HepG2 (cell line): ENCODE measurements at regions not wholly inside any gene's neighbourhood (a gene's known extent, or its start where the extent isn't known, plus 50 kb on each side); places are given as distances from the start of the nearest gene placed in this dataset.

Experiments
- ATAC-seq: fragments of 200-7000 bp; cut with Tn5 transposase; 3 replicates; pipeline ENCODE4 v1.9.1; 2020; ENCODE audit warnings: mild to moderate bottlenecking, moderate library complexity
- BruUV-seq: library from RNA; stranded (reverse); fragments of 400-500 nt; replicated peaks from 2 replicates; lab custom pipeline; 2021; lab: Mats Ljungman, UMichigan
- CTCF ChIA-PET: fragments of 300-600 bp; formaldehyde crosslinking; extraction: SDS; loops from one replicate; lab custom pipeline; 2021; ENCODE audit warnings: low total read pairs, inconsistent platforms, low intra/inter-chr PET ratio; lab: Yijun Ruan, JAX
- POLR2A ChIA-PET: fragments of 350-600 bp; sonication (Branson Sonifier 250); formaldehyde crosslinking; loops from one replicate; lab custom pipeline; 2020; ENCODE audit warnings: antibody characterized with exemption, inconsistent platforms; lab: Yijun Ruan, JAX
- DNase-seq: peaks from one replicate; pipeline ENCODE4 v3.0.0-alpha.2; 2015; ENCODE audit warnings: low spot score
- FAIRE-seq: peaks from 3 replicates; lab custom pipeline; 2011; peaks lifted over from hg19 to GRCh38; lab: Jason Lieb, UNC
- H2AFZ ChIP-seq: one replicate; pipeline ENCODE4 v1.6.1; 2011; ENCODE audit warnings: low read length, inconsistent platforms
- H3K27ac ChIP-seq: fragments of 300-600 bp; 3 replicates; pipeline ENCODE4 v1.8.0; 2011; ENCODE audit warnings: mixed run types, mild to moderate bottlenecking, mixed read lengths, low read length, inconsistent platforms; ENCODE audit not compliant: insufficient read depth; ENCODE audit errors: extremely low read length
- H3K27me3 ChIP-seq, 2 experiments: fragments of 200-600 bp in 1 of 2; 2 replicates in 1 of 2; 3 replicates in 1 of 2; pipeline versions ENCODE4 v1.6.0 to v1.8.0; 2011; ENCODE audit warnings: low read length in 2 of 2, mild to moderate bottlenecking in 2 of 2, moderate library complexity in 2 of 2, inconsistent platforms in 1 of 2; ENCODE audit not compliant: insufficient read depth in 2 of 2, control insufficient read depth in 1 of 2
- H3K36me3 ChIP-seq, 2 experiments: fragments of 200-600 bp in 1 of 2; replicated peaks in 1 of 2; 2 replicates in 1 of 2; 3 replicates in 1 of 2; pipeline versions ENCODE4 v1.5.1 to v1.8.0; 2011; ENCODE audit warnings: low read length in 2 of 2, inconsistent platforms in 1 of 2; ENCODE audit not compliant: insufficient read depth in 2 of 2, control insufficient read depth in 1 of 2
- H3K4me1 ChIP-seq: 2 replicates; pipeline ENCODE4 v1.5.1; 2012; ENCODE audit warnings: low read length, inconsistent platforms; ENCODE audit not compliant: insufficient read depth
- H3K4me2 ChIP-seq: 2 replicates; pipeline ENCODE4 v1.6.0; 2011; ENCODE audit warnings: low read depth, low read length, inconsistent platforms
- H3K4me3 ChIP-seq, 3 experiments: fragments of 200-600 bp in 1 of 3; sonication (generic), shearing (Covaris generic) in 1 of 3; replicated peaks in 1 of 3; 2 replicates each; pipeline ENCODE4 v1.5.1; 2011 to 2016; ENCODE audit warnings: low read length in 3 of 3, inconsistent platforms in 2 of 3, low read depth in 2 of 3, mild to moderate bottlenecking in 2 of 3, control low read depth in 1 of 3, mixed read lengths in 1 of 3; ENCODE audit not compliant: insufficient read depth in 1 of 3
- H3K79me2 ChIP-seq: one replicate; pipeline ENCODE4 v1.6.1; 2011; ENCODE audit warnings: low read length, inconsistent platforms; ENCODE audit not compliant: insufficient read depth
- H3K9ac ChIP-seq: 2 replicates; pipeline ENCODE4 v1.6.0; 2011; ENCODE audit warnings: mild to moderate bottlenecking, low read depth, low read length, inconsistent platforms; ENCODE audit not compliant: insufficient read depth
- H3K9me3 ChIP-seq: 2 replicates; pipeline ENCODE4 v1.5.1; 2012; ENCODE audit warnings: mild to moderate bottlenecking, low read length
- H4K20me1 ChIP-seq: 2 replicates; pipeline ENCODE4 v1.6.0; 2011; ENCODE audit warnings: inconsistent platforms, mild to moderate bottlenecking, low read length, moderate library complexity; ENCODE audit not compliant: insufficient read depth
- EP300 ChIP-seq, 3 experiments: sonication (generic) in 1 of 3; formaldehyde crosslinking in 1 of 3; IDR thresholded peaks; 2 replicates each; pipeline versions ENCODE4 v1.5.1 to v1.6.1; 2011 to 2020; ENCODE audit warnings: low read depth in 2 of 3, low read length in 2 of 3, borderline replicate concordance in 1 of 3, improper control_type of control experiment in 1 of 3, mild to moderate bottlenecking in 1 of 3, missing genetic modification reagents in 1 of 3, moderate library complexity in 1 of 3
- GATA4 ChIP-seq: sonication (generic); IDR thresholded peaks from 2 replicates; pipeline ENCODE4 v1.6.1; 2016; ENCODE audit warnings: antibody characterized with exemption, low read depth, borderline replicate concordance
- GATAD2A ChIP-seq: IDR thresholded peaks from 2 replicates; pipeline ENCODE4 v1.6.1; 2016
- IRF2 ChIP-seq: IDR thresholded peaks from 2 replicates; pipeline ENCODE4 v1.6.1; 2018; ENCODE audit warnings: missing genetic modification reagents, missing compliant biosample characterization
- NFKBIZ ChIP-seq: IDR thresholded peaks from 2 replicates; pipeline ENCODE4 v1.6.1; 2018; ENCODE audit warnings: missing genetic modification reagents, missing compliant biosample characterization
- RBFOX2 ChIP-seq: fragments of 200-400 bp; formaldehyde crosslinking; IDR thresholded peaks from 2 replicates; pipeline ENCODE4 v1.6.1; 2017; ENCODE audit warnings: low read depth, mild to moderate bottlenecking, low read length
- SOX13 ChIP-seq, 3 experiments: fragments of 450-650 bp in 1 of 3; sonication (generic) in 1 of 3; formaldehyde crosslinking in 1 of 3; IDR thresholded peaks in 2 of 3; conservative IDR thresholded peaks in 1 of 3; 2 replicates each; pipeline versions ENCODE4 v1.5.0 to v1.6.1; 2016 to 2020; ENCODE audit warnings: antibody characterized with exemption in 1 of 3, mild to moderate bottlenecking in 1 of 3, missing compliant biosample characterization in 1 of 3, missing genetic modification reagents in 1 of 3, moderate library complexity in 1 of 3
- SOX5 ChIP-seq: IDR thresholded peaks from 2 replicates; pipeline ENCODE4 v1.6.1; 2016; ENCODE audit warnings: borderline replicate concordance
- ZNF883 ChIP-seq: sonication (generic); formaldehyde crosslinking; IDR thresholded peaks from 2 replicates; pipeline ENCODE4 v1.5.1; 2020; ENCODE audit warnings: mild to moderate bottlenecking, missing genetic modification reagents; ENCODE audit errors: not compliant biosample characterization
- in situ Hi-C: cut with HindIII; loops from 2 replicates; pipeline ENCODE4 v1.10.0; 2017; ENCODE audit warnings: low pct_unique_long_range_greater_than_20kb; ENCODE audit not compliant: extremely low pct_ligation_motif_present
- intact Hi-C: fragments of 100-400 bp; cut with micrococcal nuclease; formaldehyde crosslinking; loops from one replicate; pipeline ENCODE4 v1.10.0; 2022; ENCODE audit not compliant: unreplicated experiment
- TF ChIP-seq, protein P1 (sequence below): IDR thresholded peaks from 2 replicates; pipeline ENCODE4 v1.6.1; 2012; ENCODE audit warnings: inconsistent platforms
- TF ChIP-seq, protein P2 (sequence below): sonication (generic); formaldehyde crosslinking; IDR thresholded peaks from 2 replicates; pipeline ENCODE4 v1.4.0; 2020; ENCODE audit warnings: missing genetic modification reagents

DNA sequence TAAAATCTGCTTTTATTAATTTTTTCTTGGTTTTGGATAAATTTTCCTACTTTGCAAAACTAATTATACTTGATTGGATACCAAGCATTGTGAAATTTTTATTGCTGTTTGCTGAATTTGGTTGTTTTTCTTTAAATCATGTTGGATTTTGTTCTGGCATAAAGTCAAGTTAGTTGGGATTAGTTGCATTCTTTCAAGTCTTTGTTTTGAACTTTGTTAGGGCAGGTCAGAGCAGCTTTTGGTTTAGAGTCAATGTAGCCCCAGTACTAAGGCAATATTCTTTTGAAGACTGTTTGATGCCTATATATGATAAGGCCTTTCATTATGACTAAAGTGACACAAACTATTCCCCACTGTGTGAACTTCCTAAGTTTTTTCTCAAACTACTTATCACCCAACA lies 531.1 kb downstream of the RASEF start:
- FAIRE-seq, result no peak
- H3K27me3 ChIP-seq, result no peaks in the 10 kb centered on the region
- H4K20me1 ChIP-seq, result no peaks in the 10 kb centered on the region
- H3K36me3 ChIP-seq, result no peaks in the 10 kb centered on the region
- no peak overlapping the region for H2AFZ ChIP-seq
- peaks cover 8% of the 10 kb centered on the region for H3K9me3 ChIP-seq
- POLR2A ChIA-PET, result no interaction called here
- no peak overlapping the region for H3K4me3 ChIP-seq
- no peak for ATAC-seq
- TF ChIP-seq, protein P1, sequence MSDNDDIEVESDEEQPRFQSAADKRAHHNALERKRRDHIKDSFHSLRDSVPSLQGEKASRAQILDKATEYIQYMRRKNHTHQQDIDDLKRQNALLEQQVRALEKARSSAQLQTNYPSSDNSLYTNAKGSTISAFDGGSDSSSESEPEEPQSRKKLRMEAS, result no peak
- TF ChIP-seq ZNF883 (CRISPR knock-in tag) (no peak), GATAD2A (CRISPR knock-in tag) (no peak), GATA4 (no peak), SOX13 (IDR thresholded peaks at IDR 0.05) (no peak), SOX13 (CRISPR knock-in tag; conservative IDR thresholded peaks at IDR 0.05 in 1 of 2, IDR thresholded peaks at IDR 0.05 in 1 of 2) (0 out of 4 replicates have a peak, but pooled peaks of 1 of the 2 experiments have one; percentile 12), NFKBIZ (CRISPR knock-in tag) (no peak), SOX5 (CRISPR knock-in tag) (peak; percentile 19; the same call in 1 of the 2 replicates), EP300 (IDR thresholded peaks at IDR 0.05; ENCODE audit: low read depth in 2 of 2, low read length in 2 of 2) (0 out of 4 replicates have a peak, but pooled peaks of 1 of the 2 experiments have one; percentile 5), EP300 (CRISPR knock-in tag; IDR thresholded peaks at IDR 0.05; ENCODE audit: borderline replicate concordance) (no peak), RBFOX2 (no peak), IRF2 (CRISPR knock-in tag) (no peak)
- TF ChIP-seq, protein P2, sequence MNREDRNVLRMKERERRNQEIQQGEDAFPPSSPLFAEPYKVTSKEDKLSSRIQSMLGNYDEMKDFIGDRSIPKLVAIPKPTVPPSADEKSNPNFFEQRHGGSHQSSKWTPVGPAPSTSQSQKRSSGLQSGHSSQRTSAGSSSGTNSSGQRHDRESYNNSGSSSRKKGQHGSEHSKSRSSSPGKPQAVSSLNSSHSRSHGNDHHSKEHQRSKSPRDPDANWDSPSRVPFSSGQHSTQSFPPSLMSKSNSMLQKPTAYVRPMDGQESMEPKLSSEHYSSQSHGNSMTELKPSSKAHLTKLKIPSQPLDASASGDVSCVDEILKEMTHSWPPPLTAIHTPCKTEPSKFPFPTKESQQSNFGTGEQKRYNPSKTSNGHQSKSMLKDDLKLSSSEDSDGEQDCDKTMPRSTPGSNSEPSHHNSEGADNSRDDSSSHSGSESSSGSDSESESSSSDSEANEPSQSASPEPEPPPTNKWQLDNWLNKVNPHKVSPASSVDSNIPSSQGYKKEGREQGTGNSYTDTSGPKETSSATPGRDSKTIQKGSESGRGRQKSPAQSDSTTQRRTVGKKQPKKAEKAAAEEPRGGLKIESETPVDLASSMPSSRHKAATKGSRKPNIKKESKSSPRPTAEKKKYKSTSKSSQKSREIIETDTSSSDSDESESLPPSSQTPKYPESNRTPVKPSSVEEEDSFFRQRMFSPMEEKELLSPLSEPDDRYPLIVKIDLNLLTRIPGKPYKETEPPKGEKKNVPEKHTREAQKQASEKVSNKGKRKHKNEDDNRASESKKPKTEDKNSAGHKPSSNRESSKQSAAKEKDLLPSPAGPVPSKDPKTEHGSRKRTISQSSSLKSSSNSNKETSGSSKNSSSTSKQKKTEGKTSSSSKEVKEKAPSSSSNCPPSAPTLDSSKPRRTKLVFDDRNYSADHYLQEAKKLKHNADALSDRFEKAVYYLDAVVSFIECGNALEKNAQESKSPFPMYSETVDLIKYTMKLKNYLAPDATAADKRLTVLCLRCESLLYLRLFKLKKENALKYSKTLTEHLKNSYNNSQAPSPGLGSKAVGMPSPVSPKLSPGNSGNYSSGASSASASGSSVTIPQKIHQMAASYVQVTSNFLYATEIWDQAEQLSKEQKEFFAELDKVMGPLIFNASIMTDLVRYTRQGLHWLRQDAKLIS (CRISPR knock-in tag), result no peak
- H3K4me1 ChIP-seq, result peaks cover 6% of the 10 kb centered on the region; the same call in 1 of the 2 replicates
- CTCF ChIA-PET, result interaction anchor here (3.0 kb wide), 1 partner anchor 75 kb away, joined by 20 read pairs; no protein-coding TSS in a partner anchor
- H3K4me2 ChIP-seq, result no peak overlapping the region
- H3K27ac ChIP-seq, result no peak overlapping the region
- in situ Hi-C loops (loop anchor here (10.0 kb wide), 1 partner anchor 433 kb away; no protein-coding TSS in a partner anchor), intact Hi-C loops (loop anchor here (1.0 kb wide), 2 partner anchors 75 to 430 kb away; no protein-coding TSS in a partner anchor)
- no peaks in the 10 kb centered on the region for H3K79me2 ChIP-seq
- no peak overlapping the region for H3K9ac ChIP-seq
- BruUV-seq, result no TSS peak
- peak; percentile 35 for DNase-seq
